PFSK-1 (cell line): ENCODE measurements at regions not wholly inside any gene's neighbourhood (a gene's known extent, or its start where the extent isn't known, plus 50 kb on each side); places are given as distances from the start of the nearest gene placed in this dataset.

Source experiments
- POLR2AphosphoS5 ChIP-seq: IDR thresholded peaks from 2 replicates; pipeline ENCODE4 v1.6.1; 2012; ENCODE audit warnings: low read depth, mild to moderate bottlenecking, control low read depth, low read length, moderate library complexity
- TAF1 ChIP-seq: IDR thresholded peaks from 2 replicates; pipeline ENCODE4 v1.6.1; 2012; ENCODE audit warnings: low read length, control low read depth, borderline replicate concordance; ENCODE audit not compliant: insufficient read depth
- TF ChIP-seq, protein P1 (sequence below), 2 experiments: IDR thresholded peaks; 2 replicates each; pipeline versions ENCODE4 v1.6.1 to v1.8.0; 2011 to 2012; ENCODE audit warnings: low read depth in 2 of 2, low read length in 2 of 2, control low read depth in 1 of 2, inconsistent platforms in 1 of 2, mild to moderate bottlenecking in 1 of 2, moderate library complexity in 1 of 2; ENCODE audit not compliant: insufficient read depth in 1 of 2

DNA sequence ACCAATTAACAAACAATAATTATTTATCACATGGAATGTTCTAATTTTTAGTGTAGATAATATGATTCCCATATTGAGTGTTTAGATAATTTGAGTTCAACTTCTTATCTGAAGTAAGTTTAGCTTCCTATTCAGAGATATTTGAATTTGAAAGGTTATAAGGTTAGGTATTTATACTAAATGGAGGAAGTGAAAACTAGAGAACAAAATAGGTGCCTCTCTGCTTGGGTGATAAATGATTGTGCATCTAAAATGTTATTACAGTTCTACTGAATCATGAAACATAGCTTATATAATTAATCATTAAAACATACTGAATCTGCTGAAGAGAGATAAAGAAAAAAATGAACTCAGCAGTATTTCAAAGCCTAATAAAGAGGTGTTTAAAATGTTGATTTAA is 1174.3 kb downstream of the XPNPEP1 start:
- TF ChIP-seq POLR2AphosphoS5: no peak
- TF ChIP-seq, protein P1, sequence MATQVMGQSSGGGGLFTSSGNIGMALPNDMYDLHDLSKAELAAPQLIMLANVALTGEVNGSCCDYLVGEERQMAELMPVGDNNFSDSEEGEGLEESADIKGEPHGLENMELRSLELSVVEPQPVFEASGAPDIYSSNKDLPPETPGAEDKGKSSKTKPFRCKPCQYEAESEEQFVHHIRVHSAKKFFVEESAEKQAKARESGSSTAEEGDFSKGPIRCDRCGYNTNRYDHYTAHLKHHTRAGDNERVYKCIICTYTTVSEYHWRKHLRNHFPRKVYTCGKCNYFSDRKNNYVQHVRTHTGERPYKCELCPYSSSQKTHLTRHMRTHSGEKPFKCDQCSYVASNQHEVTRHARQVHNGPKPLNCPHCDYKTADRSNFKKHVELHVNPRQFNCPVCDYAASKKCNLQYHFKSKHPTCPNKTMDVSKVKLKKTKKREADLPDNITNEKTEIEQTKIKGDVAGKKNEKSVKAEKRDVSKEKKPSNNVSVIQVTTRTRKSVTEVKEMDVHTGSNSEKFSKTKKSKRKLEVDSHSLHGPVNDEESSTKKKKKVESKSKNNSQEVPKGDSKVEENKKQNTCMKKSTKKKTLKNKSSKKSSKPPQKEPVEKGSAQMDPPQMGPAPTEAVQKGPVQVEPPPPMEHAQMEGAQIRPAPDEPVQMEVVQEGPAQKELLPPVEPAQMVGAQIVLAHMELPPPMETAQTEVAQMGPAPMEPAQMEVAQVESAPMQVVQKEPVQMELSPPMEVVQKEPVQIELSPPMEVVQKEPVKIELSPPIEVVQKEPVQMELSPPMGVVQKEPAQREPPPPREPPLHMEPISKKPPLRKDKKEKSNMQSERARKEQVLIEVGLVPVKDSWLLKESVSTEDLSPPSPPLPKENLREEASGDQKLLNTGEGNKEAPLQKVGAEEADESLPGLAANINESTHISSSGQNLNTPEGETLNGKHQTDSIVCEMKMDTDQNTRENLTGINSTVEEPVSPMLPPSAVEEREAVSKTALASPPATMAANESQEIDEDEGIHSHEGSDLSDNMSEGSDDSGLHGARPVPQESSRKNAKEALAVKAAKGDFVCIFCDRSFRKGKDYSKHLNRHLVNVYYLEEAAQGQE (IDR thresholded peaks at IDR 0.05; ENCODE audit: insufficient read depth in 1 of 2, low read depth in 2 of 2, low read length in 2 of 2): no peak
- no peak for TF ChIP-seq TAF1
